ENCODE measurements at regions not wholly inside any gene's neighbourhood (a gene's known extent, or its start where the extent isn't known, plus 50 kb on each side); places are given as distances from the start of the nearest gene placed in this dataset.

DNA sequence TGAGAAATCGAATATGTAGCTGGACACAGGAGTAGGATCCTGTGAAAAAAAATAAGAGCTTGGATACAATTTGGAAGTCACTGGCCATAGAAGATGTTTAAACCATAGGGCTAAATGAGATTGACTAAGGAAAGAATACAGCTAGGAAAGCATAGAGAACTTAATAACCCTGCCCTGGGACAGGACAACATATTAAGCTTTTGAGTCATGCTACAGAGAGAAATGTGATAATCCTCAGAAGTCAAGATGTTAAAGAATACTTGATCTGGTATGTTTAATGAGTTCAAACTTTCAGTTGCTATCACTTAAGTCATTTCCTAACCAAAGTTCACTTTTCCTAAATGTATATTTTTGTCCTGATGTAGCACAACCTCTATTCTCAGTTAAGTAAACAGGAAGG is 154.6 kb upstream of the TSHZ2 start:
- no peak for DNase-seq

DNA sequence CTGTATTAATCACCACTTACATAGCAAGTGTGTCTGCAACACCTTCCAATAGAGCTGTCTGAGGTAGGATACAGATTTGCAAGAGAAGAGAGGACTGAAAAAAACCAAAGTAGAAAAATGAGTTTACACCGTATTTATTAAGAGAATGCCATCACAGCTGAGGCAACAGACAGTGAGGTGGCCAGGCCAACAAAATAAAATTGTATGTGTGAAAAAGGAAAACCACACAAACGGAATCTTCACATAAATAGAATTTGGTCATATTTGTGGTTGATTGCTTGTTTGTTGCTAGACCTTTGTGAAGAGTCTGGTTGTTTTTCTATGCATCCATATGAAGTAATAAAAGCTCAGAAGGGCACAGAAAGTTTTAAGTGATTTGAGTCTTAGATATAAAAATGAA is 157.8 kb upstream of the TSHZ2 start:
- no peak for DNase-seq

GRCh38 chr20:52812231-52812847 is 159.8 kb upstream of the TSHZ2 start:
- no peak for DNase-seq

DNA sequence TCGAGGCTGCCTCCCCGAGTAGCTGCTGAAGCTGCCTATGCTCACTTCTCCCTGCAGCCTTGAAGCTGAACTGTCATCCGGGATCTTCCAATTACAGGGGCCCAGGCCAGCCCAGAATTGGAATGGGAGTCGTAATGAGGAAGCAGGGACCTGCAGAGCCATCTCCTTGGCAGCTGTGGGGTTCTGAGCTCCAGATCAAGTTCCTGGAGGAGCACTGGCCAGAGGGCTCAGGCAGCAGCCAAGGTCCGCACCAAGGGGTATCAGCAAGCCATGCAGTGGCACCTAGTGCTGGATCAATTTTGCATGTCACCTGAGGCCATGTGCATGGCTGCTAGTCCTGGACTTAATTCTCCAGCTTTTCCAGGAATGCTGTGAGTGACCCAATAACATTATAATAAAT is 163.2 kb upstream of the TSHZ2 start:
- no peak for DNase-seq

DNA sequence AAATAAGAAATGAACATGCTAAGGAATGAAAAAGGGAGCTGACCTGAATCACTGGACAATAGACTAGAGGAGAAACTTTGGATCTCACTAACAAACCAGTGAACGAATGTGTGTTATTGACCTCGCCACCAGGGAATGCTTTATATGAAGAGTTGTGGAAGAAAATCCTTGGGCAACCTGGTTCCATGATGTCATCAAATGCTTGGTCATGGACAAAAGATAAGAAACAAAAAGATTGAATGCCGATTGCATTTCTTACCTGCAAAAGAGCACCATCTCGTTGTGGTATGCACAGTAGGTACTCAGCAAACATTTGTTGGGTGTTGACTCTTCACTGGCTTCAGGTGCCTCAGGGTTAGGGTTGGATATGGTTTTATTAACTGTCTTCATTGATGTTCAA is 165.2 kb upstream of the TSHZ2 start:
- DNase-seq = no peak

GRCh38 chr20:52805843-52806242 is 166.3 kb upstream of the TSHZ2 start:
- no peak for DNase-seq

DNA sequence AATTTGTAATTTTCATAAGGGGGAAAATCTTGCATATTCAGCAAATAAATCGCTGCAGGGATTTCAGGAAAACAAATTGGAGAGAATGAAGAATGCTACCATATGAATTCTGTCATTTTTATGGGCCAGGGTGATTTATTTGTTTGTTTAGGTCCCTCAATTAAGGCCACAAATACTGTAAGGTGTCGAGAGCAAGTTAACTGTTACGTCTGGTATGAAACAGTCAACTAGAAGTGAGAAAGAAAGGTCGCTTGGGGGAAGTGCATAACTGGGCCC is 166.9 kb upstream of the TSHZ2 start:
- DNase-seq = no peak

- DNase-seq = no peak
These were observed 167.5 kb upstream of the TSHZ2 start for GRCh38 chr20:52804497-52805295.

DNA sequence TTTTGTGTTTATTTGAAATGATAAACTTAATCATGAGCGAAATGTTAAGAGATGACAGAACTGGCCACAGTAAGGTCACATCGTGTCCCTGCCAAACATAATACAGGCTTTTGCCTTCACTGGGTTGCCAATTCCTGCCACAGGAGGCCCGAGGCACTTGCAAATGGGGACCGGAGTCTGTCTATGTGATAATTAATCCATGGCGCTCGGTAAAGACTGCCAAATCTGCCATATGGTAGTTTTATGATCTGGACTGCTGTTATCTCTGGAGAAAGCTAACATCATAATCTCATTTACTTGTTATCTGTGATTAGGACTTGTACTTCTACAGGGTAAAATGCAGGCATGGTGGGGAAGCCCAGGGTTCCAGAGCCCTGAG is 170.5 kb upstream of the TSHZ2 start:
- no peak for DNase-seq

DNA sequence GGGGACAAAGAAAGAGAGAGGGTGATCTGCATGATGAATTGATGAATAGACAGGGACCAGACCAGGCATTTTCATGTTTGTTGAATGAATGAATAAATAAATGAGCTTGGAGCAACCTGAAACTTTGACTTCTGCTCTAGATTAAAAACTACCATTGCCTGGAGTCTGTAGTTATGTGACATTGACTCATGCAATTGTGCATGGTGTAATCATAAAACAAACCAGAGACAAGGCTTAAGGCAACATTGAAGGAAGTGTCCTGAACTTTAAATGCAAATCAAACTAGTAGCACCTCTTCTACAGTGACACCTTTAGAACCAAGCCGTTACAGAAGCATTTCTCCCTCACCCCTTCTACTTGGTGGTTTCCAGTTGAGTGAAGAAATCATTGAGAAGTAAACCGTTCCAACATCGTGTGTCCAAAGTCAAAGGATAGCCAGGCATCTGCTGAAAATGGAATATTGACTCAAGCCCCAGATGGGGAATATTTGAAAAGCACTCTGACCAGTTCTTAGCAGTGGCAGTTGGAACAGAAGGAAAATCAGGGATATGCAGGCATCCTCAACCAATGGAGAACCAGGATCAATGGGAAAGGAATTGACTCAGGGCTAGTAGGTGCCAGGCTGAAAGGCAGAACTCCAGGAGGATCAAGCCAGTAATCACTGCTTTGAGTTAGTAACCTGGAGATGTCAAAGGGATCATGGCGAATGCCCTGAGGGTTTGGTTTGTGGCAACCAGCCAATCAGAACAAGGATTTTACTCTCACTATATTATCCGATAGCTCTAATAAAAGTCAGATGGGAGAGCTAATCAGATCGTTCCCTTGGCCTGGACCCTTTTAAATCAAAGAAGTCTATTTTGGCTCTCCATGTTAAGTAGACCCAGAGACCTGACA is 171.2 kb upstream of the TSHZ2 start:
- DNase-seq = no peak

GRCh38 chr20:52799130-52799529 is 173.0 kb upstream of the TSHZ2 start:
- no peak for DNase-seq

GRCh38 chr20:52798124-52798523 is 174.0 kb upstream of the TSHZ2 start:
- DNase-seq = no peak

DNA sequence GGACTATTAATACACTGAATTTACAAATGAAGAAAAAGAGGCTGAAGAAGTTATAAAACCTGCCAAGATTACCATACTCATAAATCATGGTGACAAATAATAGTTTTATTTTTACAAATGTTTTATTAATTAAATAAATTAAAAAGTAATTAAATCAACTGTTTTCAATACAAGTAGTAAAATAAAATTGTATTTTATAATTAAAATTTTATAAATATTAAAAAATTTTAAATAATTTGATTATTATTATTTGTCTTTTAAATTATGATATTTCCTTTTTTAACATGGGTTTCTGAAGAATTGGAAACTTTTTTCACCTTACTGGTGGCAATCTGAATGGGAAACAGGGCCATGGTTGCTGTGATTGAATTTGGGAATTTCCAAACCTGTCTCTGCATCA is 177.3 kb upstream of the TSHZ2 start:
- no peak for DNase-seq

- no peak for DNase-seq
These were observed 178.7 kb upstream of the TSHZ2 start for GRCh38 chr20:52793339-52793963.

- no peak for DNase-seq
These were observed 181.1 kb upstream of the TSHZ2 start for GRCh38 chr20:52791091-52791490.

DNA sequence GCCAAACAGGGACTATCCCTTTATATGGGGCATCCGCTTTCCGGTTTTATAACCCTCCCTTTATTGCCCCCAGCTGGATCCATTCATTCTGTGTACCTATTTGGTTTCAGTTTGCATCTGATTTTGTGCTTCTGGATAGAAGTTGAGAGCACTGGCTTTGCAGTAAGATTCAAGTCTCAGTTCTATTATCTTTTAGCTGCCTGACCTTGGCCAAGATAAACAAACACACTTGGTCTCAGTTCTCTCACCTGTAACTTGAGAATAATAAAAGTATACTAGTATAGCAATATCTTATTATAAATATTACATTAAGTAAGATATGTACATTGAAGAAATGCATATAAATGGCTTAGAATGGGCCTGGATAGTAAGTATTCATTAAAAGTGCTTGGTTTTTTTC is 182.4 kb upstream of the TSHZ2 start:
- no peak for DNase-seq

GRCh38 chr20:52787962-52788361 is 184.2 kb upstream of the TSHZ2 start:
- DNase-seq = no peak

DNA sequence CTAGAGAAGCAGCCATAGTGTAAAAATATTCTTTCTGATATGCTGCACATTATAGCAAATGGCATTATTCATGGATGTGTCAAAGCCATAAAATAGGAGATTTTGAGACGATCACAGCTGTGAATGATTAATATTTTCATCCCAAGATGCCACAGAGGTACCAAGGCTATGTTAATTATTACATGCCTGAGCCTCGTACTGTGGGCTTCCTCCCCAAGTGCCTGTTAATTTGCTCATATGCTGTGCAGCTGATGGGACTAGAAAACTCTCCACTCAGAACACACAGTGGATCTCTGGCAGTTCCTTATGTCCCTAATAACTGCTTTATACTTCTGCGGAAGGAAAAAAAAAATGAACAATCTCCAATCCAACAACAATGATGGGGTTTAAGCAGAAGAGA is 184.9 kb upstream of the TSHZ2 start:
- DNase-seq = no peak

- DNase-seq = no peak
These were observed 186.5 kb upstream of the TSHZ2 start for GRCh38 chr20:52785679-52786078.

DNA sequence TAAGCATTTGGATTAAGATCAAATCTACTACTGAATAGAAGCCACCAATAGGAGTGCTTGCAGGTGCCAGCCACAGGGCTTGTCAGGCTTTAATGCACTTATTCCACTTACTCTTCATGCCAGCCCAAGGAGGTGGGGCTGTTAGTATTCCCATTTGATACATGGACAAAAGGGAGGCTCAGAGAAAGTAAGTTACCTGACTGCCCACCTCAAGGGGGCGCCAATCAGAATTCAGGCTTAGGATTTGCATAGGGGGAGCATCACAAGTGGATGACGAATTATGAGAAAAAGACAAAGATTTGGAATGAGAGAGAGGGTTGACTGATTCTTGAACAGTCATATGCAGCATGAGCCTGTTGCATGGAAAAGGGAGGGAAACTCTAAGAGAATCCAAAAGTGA is 188.4 kb upstream of the TSHZ2 start:
- no peak for DNase-seq

DNA sequence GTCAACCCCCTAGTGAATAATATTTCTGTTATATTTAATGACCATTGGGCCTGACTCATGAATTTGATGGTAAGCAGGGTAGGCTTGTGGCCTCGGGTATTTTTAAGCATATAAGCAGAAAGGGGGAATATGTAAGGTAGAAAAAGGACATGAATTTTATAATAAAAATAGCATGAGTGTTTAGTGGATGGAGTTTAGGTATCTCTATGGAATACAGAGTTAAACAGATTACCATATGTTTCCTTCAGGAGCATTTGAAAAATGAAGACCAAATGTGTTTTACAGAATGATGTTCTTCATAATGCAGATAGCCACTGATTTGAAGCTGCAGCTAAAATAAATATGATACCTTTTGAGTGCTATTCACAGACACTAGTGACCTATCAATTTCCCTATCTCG is 191.7 kb upstream of the TSHZ2 start:
- no peak for DNase-seq

DNA sequence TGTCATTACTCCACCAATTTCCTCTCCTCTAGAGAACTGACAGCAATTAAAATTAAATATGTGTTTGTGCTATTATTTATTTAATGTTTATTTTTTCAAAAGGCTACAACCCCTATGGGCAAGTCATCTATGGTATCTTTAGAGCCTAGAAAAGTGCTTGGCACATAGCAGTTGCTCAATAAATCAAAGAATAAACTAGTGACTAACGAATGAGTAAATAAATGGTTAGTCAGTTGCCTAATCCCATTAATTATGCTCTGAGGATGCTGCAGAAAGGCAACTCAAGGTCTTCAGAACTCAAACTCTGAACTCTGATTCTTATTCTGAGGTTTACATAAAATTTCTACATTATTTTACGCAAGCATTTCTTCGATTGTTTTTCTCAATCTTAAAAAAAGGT is 193.0 kb upstream of the TSHZ2 start:
- no peak for DNase-seq

DNA sequence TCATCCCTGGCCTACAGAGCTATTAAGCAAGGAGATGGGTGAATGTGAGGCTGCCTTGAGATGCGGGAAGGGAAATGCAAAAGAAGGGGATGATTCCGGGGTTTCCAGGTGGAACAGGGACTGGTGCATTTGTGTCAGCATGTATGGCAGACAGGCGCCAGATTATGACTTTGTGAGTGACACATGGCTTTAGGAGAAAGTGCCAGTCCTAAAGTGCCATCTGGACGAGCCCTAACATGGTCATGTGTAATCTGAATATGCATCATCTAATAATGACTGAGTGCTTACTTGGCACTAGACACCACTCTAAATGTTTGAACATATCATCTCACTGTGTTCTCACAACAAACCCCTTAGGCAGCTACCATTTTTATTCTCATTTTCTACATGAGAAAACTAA is 195.0 kb upstream of the TSHZ2 start:
- DNase-seq = no peak

- no peak for DNase-seq
These were observed 196.4 kb upstream of the TSHZ2 start for GRCh38 chr20:52775786-52776185.

All from GOT3 (cell line).